Liver (tissue), 8 donors: ENCODE measurements at regions not wholly inside any gene's neighbourhood (a gene's known extent, or its start where the extent isn't known, plus 50 kb on each side); places are given as distances from the start of the nearest gene placed in this dataset.
A peak's percentile ranks its signal among the peaks of the same experiment; 100 is the strongest.

ENCODE experiments used
- DNase-seq: peaks from one replicate; pipeline ENCODE4 v3.0.0-alpha.2; 2017; ENCODE audit warnings: low spot score
- H3K27ac ChIP-seq, 2 donors: one replicate each; pipeline ENCODE4 v1.7.0; 2013; ENCODE audit warnings: inconsistent platforms in 2 of 2, low read length in 2 of 2, control low read depth in 1 of 2, low read depth in 1 of 2, mild to moderate bottlenecking in 1 of 2
- H3K27me3 ChIP-seq, 4 donors: one replicate each; pipeline versions ENCODE4 v1.6.1 to v1.7.0; 2013; ENCODE audit warnings: low read length in 3 of 4, inconsistent platforms in 1 of 4, mild to moderate bottlenecking in 1 of 4, moderate library complexity in 1 of 4; ENCODE audit not compliant: control insufficient read depth in 4 of 4, insufficient read depth in 4 of 4
- H3K36me3 ChIP-seq, 4 donors: one replicate each; pipeline versions ENCODE4 v1.6.1 to v1.7.0; 2013; ENCODE audit warnings: low read length in 3 of 4, mild to moderate bottlenecking in 3 of 4, low read depth in 1 of 4, moderate library complexity in 1 of 4; ENCODE audit not compliant: control insufficient read depth in 4 of 4, insufficient read depth in 3 of 4
- H3K4me1 ChIP-seq, 4 donors: one replicate each; pipeline versions ENCODE4 v1.6.1 to v1.7.0; 2013; ENCODE audit warnings: low read length in 3 of 4, mild to moderate bottlenecking in 3 of 4, moderate library complexity in 1 of 4; ENCODE audit not compliant: control insufficient read depth in 4 of 4, insufficient read depth in 4 of 4
- H3K4me3 ChIP-seq, 3 donors: one replicate each; pipeline versions ENCODE4 v1.6.1 to v1.7.0; 2013; ENCODE audit warnings: low read length in 3 of 3, control low read depth in 1 of 3, low read depth in 1 of 3, mild to moderate bottlenecking in 1 of 3
- H3K9ac ChIP-seq, 2 donors: one replicate each; pipeline ENCODE4 v1.7.0; 2013; ENCODE audit warnings: low read length in 2 of 2, mild to moderate bottlenecking in 2 of 2, moderate library complexity in 2 of 2, control low read depth in 1 of 2, low read depth in 1 of 2
- H3K9me3 ChIP-seq, 4 donors: one replicate each; pipeline versions ENCODE4 v1.6.1 to v1.7.0; 2013; ENCODE audit warnings: low read length in 3 of 4; ENCODE audit not compliant: control insufficient read depth in 4 of 4
- CTCF ChIP-seq: fragments of 150-350 bp; IDR thresholded peaks from 2 replicates; pipeline ENCODE4 v1.5.1; 2017; ENCODE audit warnings: improper control_type of control experiment, low read depth, low read length; ENCODE audit not compliant: missing input control
- EGR1 ChIP-seq, 2 donors: IDR thresholded peaks; 2 replicates each; pipeline ENCODE4 v1.6.1; 2016 to 2018; ENCODE audit warnings: antibody characterized with exemption in 2 of 2, low read depth in 2 of 2
- FOXA1 ChIP-seq: IDR thresholded peaks from 2 replicates; pipeline ENCODE4 v1.6.1; 2016; ENCODE audit warnings: antibody characterized with exemption
- FOXA2 ChIP-seq: IDR thresholded peaks from 2 replicates; pipeline ENCODE4 v1.6.1; 2016; ENCODE audit warnings: antibody characterized with exemption
- GABPA ChIP-seq, 2 donors: IDR thresholded peaks in 1 of 2; conservative IDR thresholded peaks in 1 of 2; 2 replicates each; pipeline ENCODE4 v1.6.1; 2016; ENCODE audit warnings: antibody characterized with exemption in 2 of 2, mild to moderate bottlenecking in 1 of 2, moderate library complexity in 1 of 2
- HNF4A ChIP-seq, 2 donors: conservative IDR thresholded peaks; 2 replicates each; pipeline ENCODE4 v1.6.1; 2016; ENCODE audit warnings: antibody characterized with exemption in 2 of 2, mild to moderate bottlenecking in 2 of 2
- HNF4G ChIP-seq: IDR thresholded peaks from 2 replicates; pipeline ENCODE4 v1.6.1; 2016; ENCODE audit warnings: antibody characterized with exemption
- JUND ChIP-seq, 2 donors: IDR thresholded peaks; 2 replicates each; pipeline ENCODE4 v1.6.1; 2016; ENCODE audit warnings: antibody characterized with exemption in 2 of 2
- NR2F2 ChIP-seq: IDR thresholded peaks from 2 replicates; pipeline ENCODE4 v1.6.1; 2016; ENCODE audit warnings: antibody characterized with exemption
- RAD21 ChIP-seq, 2 donors: IDR thresholded peaks; 2 replicates each; pipeline ENCODE4 v1.6.1; 2016; ENCODE audit warnings: antibody characterized with exemption in 2 of 2, mild to moderate bottlenecking in 2 of 2
- RXRA ChIP-seq, 2 donors: IDR thresholded peaks; 2 replicates each; pipeline ENCODE4 v1.6.1; 2017 to 2018; ENCODE audit warnings: antibody characterized with exemption in 2 of 2, mild to moderate bottlenecking in 1 of 2
- SP1 ChIP-seq: IDR thresholded peaks from 2 replicates; pipeline ENCODE4 v1.6.1; 2018; ENCODE audit warnings: antibody characterized with exemption, mild to moderate bottlenecking
- TAF1 ChIP-seq: conservative IDR thresholded peaks from 2 replicates; pipeline ENCODE4 v1.6.1; 2016; ENCODE audit warnings: antibody characterized with exemption, mild to moderate bottlenecking
- YY1 ChIP-seq: IDR thresholded peaks from 2 replicates; pipeline ENCODE4 v1.6.1; 2016; ENCODE audit warnings: antibody characterized with exemption, mild to moderate bottlenecking
- ZBTB33 ChIP-seq: IDR thresholded peaks from 2 replicates; pipeline ENCODE4 v1.6.1; 2016; ENCODE audit warnings: antibody characterized with exemption
- WGBS: extraction: QIAGEN DNeasy Blood & Tissue Kit; methylation state at CpG from one replicate; pipeline ENCODE4 v1.1.7; 2013; 5-methylcytosine and 5-hydroxymethylcytosine counted together
- TF ChIP-seq, protein P1 (sequence below): IDR thresholded peaks from 2 replicates; pipeline ENCODE4 v1.6.1; 2016; ENCODE audit warnings: antibody characterized with exemption
- TF ChIP-seq, protein P2 (sequence below): IDR thresholded peaks from 2 replicates; pipeline ENCODE4 v1.6.1; 2016; ENCODE audit warnings: antibody characterized with exemption
- donor health status: healthy.
- donor health status: healthy.
- donor health status: healthy.
- donor health status: healthy.
- donor health status: healthy.

DNA sequence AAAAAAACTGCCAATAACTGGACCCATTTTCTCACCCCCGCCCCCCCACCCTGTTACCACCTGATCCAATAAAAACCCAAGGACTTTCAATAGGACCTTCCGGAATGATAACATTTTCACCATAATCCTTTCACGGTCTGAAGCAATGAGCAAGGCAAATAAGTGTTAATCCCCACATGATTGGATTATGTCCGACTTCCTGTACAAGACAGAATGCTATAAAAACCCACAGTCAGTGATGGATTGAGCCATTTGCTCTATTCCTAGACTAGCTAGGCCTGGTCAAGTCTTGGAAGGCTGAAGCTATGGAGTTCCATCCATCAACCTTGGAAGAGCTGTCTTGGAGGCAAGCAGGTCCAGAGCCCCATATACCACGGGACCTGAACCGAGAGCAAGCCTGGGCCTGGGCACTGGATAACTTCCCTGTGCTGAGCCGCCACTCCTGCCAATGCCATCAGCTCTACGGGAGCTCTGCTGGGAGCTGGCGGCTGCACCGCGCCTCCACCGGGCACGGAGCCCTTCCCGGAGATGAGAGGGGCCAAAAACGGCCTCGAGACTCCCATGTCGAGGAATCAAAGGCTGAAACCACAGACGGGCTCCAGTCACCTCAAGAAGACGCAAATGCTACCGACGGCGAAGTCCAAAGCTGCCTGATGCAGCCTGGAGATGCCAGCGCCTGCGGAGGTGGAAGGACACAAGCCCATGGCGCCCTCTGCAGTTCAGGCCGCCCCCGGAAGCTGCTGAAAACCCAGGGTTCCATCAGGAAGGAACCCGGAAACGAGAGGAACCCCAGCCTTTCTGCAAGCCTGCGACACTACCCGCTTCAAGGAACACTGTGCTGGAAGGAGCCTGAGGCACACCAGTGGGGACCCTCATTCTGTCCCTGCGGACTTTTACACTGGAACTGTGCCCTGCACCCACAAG is 69.2 kb downstream of the ANXA2R start:
- H3K4me3 ChIP-seq: no peak overlapping the region
- no peaks in the 10 kb centered on the region for H3K4me1 ChIP-seq
- H3K9ac ChIP-seq: no peak overlapping the region
- peak; percentile 56 for DNase-seq
- no peaks in the 10 kb centered on the region for H3K9me3 ChIP-seq
- H3K27ac ChIP-seq: no peak overlapping the region
- WGBS: 62% methylated on average over 32 of the region's 32 CpGs
- H3K27me3 ChIP-seq: no peaks in the 10 kb centered on the region
- TF ChIP-seq HNF4G (no peak), CTCF (no peak), ZBTB33 (no peak), RXRA (IDR thresholded peaks at IDR 0.05) (no peak), SP1 (no peak), GABPA (IDR thresholded peaks at IDR 0.05 in 1 of 2, conservative IDR thresholded peaks at IDR 0.05 in 1 of 2) (no peak), EGR1 (IDR thresholded peaks at IDR 0.05; ENCODE audit: low read depth in 2 of 2) (no peak), JUND (IDR thresholded peaks at IDR 0.05) (no peak), RAD21 (IDR thresholded peaks at IDR 0.05) (no peak), HNF4A (conservative IDR thresholded peaks at IDR 0.05) (no peak), YY1 (no peak), FOXA1 (no peak), TAF1 (no peak), NR2F2 (no peak)
- TF ChIP-seq, protein P1, sequence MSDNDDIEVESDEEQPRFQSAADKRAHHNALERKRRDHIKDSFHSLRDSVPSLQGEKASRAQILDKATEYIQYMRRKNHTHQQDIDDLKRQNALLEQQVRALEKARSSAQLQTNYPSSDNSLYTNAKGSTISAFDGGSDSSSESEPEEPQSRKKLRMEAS: no peak
- TF ChIP-seq, protein P2, sequence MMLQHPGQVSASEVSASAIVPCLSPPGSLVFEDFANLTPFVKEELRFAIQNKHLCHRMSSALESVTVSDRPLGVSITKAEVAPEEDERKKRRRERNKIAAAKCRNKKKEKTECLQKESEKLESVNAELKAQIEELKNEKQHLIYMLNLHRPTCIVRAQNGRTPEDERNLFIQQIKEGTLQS: no peak
- H3K36me3 ChIP-seq: no peaks in the 10 kb centered on the region

DNA sequence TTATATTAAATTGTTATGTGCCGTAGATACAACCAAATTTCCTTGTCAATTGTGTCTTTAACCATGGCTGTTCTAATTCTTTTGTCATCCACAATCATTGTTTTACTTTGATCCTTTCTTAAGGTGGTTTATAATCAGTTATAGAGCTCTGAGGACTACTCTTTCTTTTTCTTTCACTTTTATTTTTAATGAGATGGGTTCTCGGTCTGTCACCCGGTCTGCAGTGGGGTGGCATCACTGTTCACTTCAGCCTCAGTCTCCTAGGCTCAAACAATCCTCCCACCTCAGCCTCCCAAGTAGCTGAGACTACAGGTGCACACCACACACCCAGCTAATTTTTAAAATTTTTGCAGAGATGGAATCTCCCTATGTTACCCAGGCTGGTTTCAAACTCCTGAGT is 74.2 kb downstream of the ANXA2R start:
- DNase-seq: no peak
- no peaks in the 10 kb centered on the region for H3K36me3 ChIP-seq
- no peaks in the 10 kb centered on the region for H3K4me1 ChIP-seq
- no peak overlapping the region for H3K9ac ChIP-seq
- H3K27ac ChIP-seq: no peak overlapping the region
- H3K9me3 ChIP-seq: no peaks in the 10 kb centered on the region
- peaks cover 0 to 3% (median 0%) of the 10 kb centered on the region in 4 donors for H3K27me3 ChIP-seq
- TF ChIP-seq CTCF: no peak
- TF ChIP-seq, protein P2: no peak
- TF ChIP-seq NR2F2: no peak
- no peak for TF ChIP-seq JUND (IDR thresholded peaks at IDR 0.05)
- no peak for TF ChIP-seq SP1
- no peak for TF ChIP-seq YY1
- TF ChIP-seq EGR1 (IDR thresholded peaks at IDR 0.05; ENCODE audit: low read depth in 2 of 2): no peak
- no peak for TF ChIP-seq FOXA2
- no peak for TF ChIP-seq GABPA (IDR thresholded peaks at IDR 0.05 in 1 of 2, conservative IDR thresholded peaks at IDR 0.05 in 1 of 2)
- TF ChIP-seq FOXA1: no peak
- TF ChIP-seq RAD21 (IDR thresholded peaks at IDR 0.05): no peak
- TF ChIP-seq ZBTB33: no peak
- TF ChIP-seq HNF4A (conservative IDR thresholded peaks at IDR 0.05): no peak
- no peak overlapping the region for H3K4me3 ChIP-seq
- 81% methylated on average over 3 of the region's 3 CpGs for WGBS
